GM12874 (cell line): ENCODE measurements at regions not wholly inside any gene's neighbourhood (a gene's known extent, or its start where the extent isn't known, plus 50 kb on each side); places are given as distances from the start of the nearest gene placed in this dataset.

ENCODE experiments used
- TF ChIP-seq, protein P1 (sequence below): IDR thresholded peaks from 2 replicates; pipeline ENCODE4 v1.5.1; 2011; ENCODE audit warnings: low read depth, mild to moderate bottlenecking, control low read depth, low read length, moderate library complexity; ENCODE audit not compliant: insufficient read depth

- TF ChIP-seq, protein P1, sequence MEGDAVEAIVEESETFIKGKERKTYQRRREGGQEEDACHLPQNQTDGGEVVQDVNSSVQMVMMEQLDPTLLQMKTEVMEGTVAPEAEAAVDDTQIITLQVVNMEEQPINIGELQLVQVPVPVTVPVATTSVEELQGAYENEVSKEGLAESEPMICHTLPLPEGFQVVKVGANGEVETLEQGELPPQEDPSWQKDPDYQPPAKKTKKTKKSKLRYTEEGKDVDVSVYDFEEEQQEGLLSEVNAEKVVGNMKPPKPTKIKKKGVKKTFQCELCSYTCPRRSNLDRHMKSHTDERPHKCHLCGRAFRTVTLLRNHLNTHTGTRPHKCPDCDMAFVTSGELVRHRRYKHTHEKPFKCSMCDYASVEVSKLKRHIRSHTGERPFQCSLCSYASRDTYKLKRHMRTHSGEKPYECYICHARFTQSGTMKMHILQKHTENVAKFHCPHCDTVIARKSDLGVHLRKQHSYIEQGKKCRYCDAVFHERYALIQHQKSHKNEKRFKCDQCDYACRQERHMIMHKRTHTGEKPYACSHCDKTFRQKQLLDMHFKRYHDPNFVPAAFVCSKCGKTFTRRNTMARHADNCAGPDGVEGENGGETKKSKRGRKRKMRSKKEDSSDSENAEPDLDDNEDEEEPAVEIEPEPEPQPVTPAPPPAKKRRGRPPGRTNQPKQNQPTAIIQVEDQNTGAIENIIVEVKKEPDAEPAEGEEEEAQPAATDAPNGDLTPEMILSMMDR: no peak
Measured at GRCh38 chr21:27225151-27225550, 258.3 kb upstream of the ADAMTS5 start.

GRCh38 chr21:27224169-27224568 is 257.3 kb upstream of the ADAMTS5 start:
- TF ChIP-seq, protein P1: no peak

GRCh38 chr21:27221077-27221476 is 254.2 kb upstream of the ADAMTS5 start:
- TF ChIP-seq, protein P1: no peak

DNA sequence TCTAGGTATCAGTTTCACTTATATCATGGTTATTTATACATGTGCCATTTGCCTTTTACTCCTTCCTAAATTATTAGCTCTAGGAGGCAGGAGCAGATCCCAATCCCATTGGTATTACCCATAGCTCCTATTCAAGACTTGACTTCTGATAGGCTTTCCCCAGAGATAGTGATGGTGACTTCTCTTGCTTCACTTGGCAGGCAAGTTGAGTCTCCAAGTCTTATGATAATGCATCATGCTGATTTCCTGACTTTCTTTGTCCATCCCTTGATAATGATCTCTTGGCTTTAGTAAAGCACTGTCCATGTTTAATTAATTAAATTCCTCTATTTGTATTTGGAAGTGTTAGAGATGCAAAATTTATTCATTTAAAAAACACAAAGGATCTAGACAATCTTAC is 253.5 kb upstream of the ADAMTS5 start:
- TF ChIP-seq, protein P1: no peak

- TF ChIP-seq, protein P1: no peak
Measured at GRCh38 chr21:27219068-27219467, 252.2 kb upstream of the ADAMTS5 start.

DNA sequence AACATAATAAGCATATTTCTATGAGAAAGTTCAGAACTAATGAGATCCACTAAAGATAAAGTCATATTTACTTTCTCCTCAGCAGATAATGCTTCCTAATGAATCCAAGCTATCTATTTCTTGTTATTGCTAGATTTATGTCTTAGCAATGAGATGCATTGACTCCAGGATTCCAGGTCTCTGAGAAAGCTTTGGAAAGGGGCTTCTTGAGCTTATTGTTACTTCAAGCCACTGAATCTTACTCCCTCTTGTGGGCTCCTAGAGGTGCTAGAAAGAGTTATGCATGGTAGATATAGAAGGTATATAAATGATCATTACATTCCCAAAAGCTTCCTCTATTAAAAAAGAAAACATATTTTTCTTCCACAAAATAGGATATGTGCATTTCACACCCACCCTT is 246.4 kb upstream of the ADAMTS5 start:
- TF ChIP-seq, protein P1: no peak

- TF ChIP-seq, protein P1: no peak
Measured at GRCh38 chr21:27212441-27212840, 245.6 kb upstream of the ADAMTS5 start.

GRCh38 chr21:27209546-27209945 is 242.7 kb upstream of the ADAMTS5 start:
- TF ChIP-seq, protein P1: no peak
